HepG2 (cell line): ENCODE measurements at regions not wholly inside any gene's neighbourhood (a gene's known extent, or its start where the extent isn't known, plus 50 kb on each side); places are given as distances from the start of the nearest gene placed in this dataset.

Experiments
- ATAC-seq: fragments of 200-7000 bp; cut with Tn5 transposase; 3 replicates; pipeline ENCODE4 v1.9.1; 2020; ENCODE audit warnings: mild to moderate bottlenecking, moderate library complexity
- BruUV-seq: library from RNA; stranded (reverse); fragments of 400-500 nt; replicated peaks from 2 replicates; lab custom pipeline; 2021; lab: Mats Ljungman, UMichigan
- CTCF ChIA-PET: fragments of 300-600 bp; formaldehyde crosslinking; extraction: SDS; loops from one replicate; lab custom pipeline; 2021; ENCODE audit warnings: low total read pairs, inconsistent platforms, low intra/inter-chr PET ratio; lab: Yijun Ruan, JAX
- POLR2A ChIA-PET: fragments of 350-600 bp; sonication (Branson Sonifier 250); formaldehyde crosslinking; loops from one replicate; lab custom pipeline; 2020; ENCODE audit warnings: antibody characterized with exemption, inconsistent platforms; lab: Yijun Ruan, JAX
- DNase-seq: peaks from one replicate; pipeline ENCODE4 v3.0.0-alpha.2; 2015; ENCODE audit warnings: low spot score
- FAIRE-seq: peaks from 3 replicates; lab custom pipeline; 2011; peaks lifted over from hg19 to GRCh38; lab: Jason Lieb, UNC
- H2AFZ ChIP-seq: one replicate; pipeline ENCODE4 v1.6.1; 2011; ENCODE audit warnings: low read length, inconsistent platforms
- H3K27ac ChIP-seq: fragments of 300-600 bp; 3 replicates; pipeline ENCODE4 v1.8.0; 2011; ENCODE audit warnings: mixed run types, mild to moderate bottlenecking, mixed read lengths, low read length, inconsistent platforms; ENCODE audit not compliant: insufficient read depth; ENCODE audit errors: extremely low read length
- H3K27me3 ChIP-seq, 2 experiments: fragments of 200-600 bp in 1 of 2; 2 replicates in 1 of 2; 3 replicates in 1 of 2; pipeline versions ENCODE4 v1.6.0 to v1.8.0; 2011; ENCODE audit warnings: low read length in 2 of 2, mild to moderate bottlenecking in 2 of 2, moderate library complexity in 2 of 2, inconsistent platforms in 1 of 2; ENCODE audit not compliant: insufficient read depth in 2 of 2, control insufficient read depth in 1 of 2
- H3K36me3 ChIP-seq, 2 experiments: fragments of 200-600 bp in 1 of 2; replicated peaks in 1 of 2; 2 replicates in 1 of 2; 3 replicates in 1 of 2; pipeline versions ENCODE4 v1.5.1 to v1.8.0; 2011; ENCODE audit warnings: low read length in 2 of 2, inconsistent platforms in 1 of 2; ENCODE audit not compliant: insufficient read depth in 2 of 2, control insufficient read depth in 1 of 2
- H3K4me1 ChIP-seq: 2 replicates; pipeline ENCODE4 v1.5.1; 2012; ENCODE audit warnings: low read length, inconsistent platforms; ENCODE audit not compliant: insufficient read depth
- H3K4me2 ChIP-seq: 2 replicates; pipeline ENCODE4 v1.6.0; 2011; ENCODE audit warnings: low read depth, low read length, inconsistent platforms
- H3K4me3 ChIP-seq, 3 experiments: fragments of 200-600 bp in 1 of 3; sonication (generic), shearing (Covaris generic) in 1 of 3; replicated peaks in 1 of 3; 2 replicates each; pipeline ENCODE4 v1.5.1; 2011 to 2016; ENCODE audit warnings: low read length in 3 of 3, inconsistent platforms in 2 of 3, low read depth in 2 of 3, mild to moderate bottlenecking in 2 of 3, control low read depth in 1 of 3, mixed read lengths in 1 of 3; ENCODE audit not compliant: insufficient read depth in 1 of 3
- H3K79me2 ChIP-seq: one replicate; pipeline ENCODE4 v1.6.1; 2011; ENCODE audit warnings: low read length, inconsistent platforms; ENCODE audit not compliant: insufficient read depth
- H3K9ac ChIP-seq: 2 replicates; pipeline ENCODE4 v1.6.0; 2011; ENCODE audit warnings: mild to moderate bottlenecking, low read depth, low read length, inconsistent platforms; ENCODE audit not compliant: insufficient read depth
- H3K9me3 ChIP-seq: 2 replicates; pipeline ENCODE4 v1.5.1; 2012; ENCODE audit warnings: mild to moderate bottlenecking, low read length
- H4K20me1 ChIP-seq: 2 replicates; pipeline ENCODE4 v1.6.0; 2011; ENCODE audit warnings: inconsistent platforms, mild to moderate bottlenecking, low read length, moderate library complexity; ENCODE audit not compliant: insufficient read depth
- FOSL2 ChIP-seq: sonication (generic); formaldehyde crosslinking; IDR thresholded peaks from 2 replicates; pipeline ENCODE4 v1.4.0; 2020; ENCODE audit warnings: missing genetic modification reagents
- MTA3 ChIP-seq: sonication (generic); formaldehyde crosslinking; IDR thresholded peaks from 2 replicates; pipeline ENCODE4 v1.4.0; 2020; ENCODE audit warnings: missing genetic modification reagents
- POGZ ChIP-seq: sonication (generic); formaldehyde crosslinking; IDR thresholded peaks from 2 replicates; pipeline ENCODE4 v1.4.0; 2020; ENCODE audit warnings: mild to moderate bottlenecking, missing genetic modification reagents
- SP2 ChIP-seq: sonication (generic); formaldehyde crosslinking; IDR thresholded peaks from 2 replicates; pipeline ENCODE4 v1.5.1; 2020; ENCODE audit warnings: mild to moderate bottlenecking, missing genetic modification reagents
- ZBTB39 ChIP-seq: sonication (generic); formaldehyde crosslinking; IDR thresholded peaks from 2 replicates; pipeline ENCODE4 v1.5.0; 2020; ENCODE audit warnings: missing genetic modification reagents
- ZNF10 ChIP-seq: sonication (generic); formaldehyde crosslinking; IDR thresholded peaks from 2 replicates; pipeline ENCODE4 v1.4.0; 2020; ENCODE audit warnings: mild to moderate bottlenecking, low read depth, missing genetic modification reagents, borderline replicate concordance
- ZNF704 ChIP-seq: sonication (generic); formaldehyde crosslinking; IDR thresholded peaks from 2 replicates; pipeline ENCODE4 v1.8.1; 2023; ENCODE audit warnings: mild to moderate bottlenecking, inconsistent platforms, moderate library complexity, missing genetic modification reagents, borderline replicate concordance
- WGBS: methylation state at CpG from one replicate; pipeline ENCODE4 v1.1.6; 2017; ENCODE audit warnings: low lambda C conversion rate; 5-methylcytosine and 5-hydroxymethylcytosine counted together
- in situ Hi-C: cut with HindIII; loops from 2 replicates; pipeline ENCODE4 v1.10.0; 2017; ENCODE audit warnings: low pct_unique_long_range_greater_than_20kb; ENCODE audit not compliant: extremely low pct_ligation_motif_present
- intact Hi-C: fragments of 100-400 bp; cut with micrococcal nuclease; formaldehyde crosslinking; loops from one replicate; pipeline ENCODE4 v1.10.0; 2022; ENCODE audit not compliant: unreplicated experiment

- no peak for FAIRE-seq
These were observed 420.6 kb upstream of the FAT3 start for GRCh38 chr11:91804042-91804441.

GRCh38 chr11:91802475-91802874, 422.1 kb upstream of the FAT3 start:
- no peaks in the 10 kb centered on the region for H4K20me1 ChIP-seq
- no peaks in the 10 kb centered on the region for H3K4me1 ChIP-seq
- ChIA-PET CTCF (no interaction called here), POLR2A (no interaction called here)
- H3K79me2 ChIP-seq = no peaks in the 10 kb centered on the region
- H3K9me3 ChIP-seq = no peaks in the 10 kb centered on the region; the same call in 1 of the 2 replicates
- WGBS = 7% methylated on average over 6 of the region's 6 CpGs
- intact Hi-C loops = no loop called here
- H2AFZ ChIP-seq = no peak overlapping the region
- H3K27me3 ChIP-seq = no peaks in the 10 kb centered on the region
- H3K9ac ChIP-seq = no peak overlapping the region
- no peak overlapping the region for H3K4me3 ChIP-seq
- H3K27ac ChIP-seq = no peak overlapping the region
- in situ Hi-C loops = no loop called here
- no peak for DNase-seq
- no peak for ATAC-seq
- H3K4me2 ChIP-seq = no peak overlapping the region
- no peaks in the 10 kb centered on the region for H3K36me3 ChIP-seq
- no peak for FAIRE-seq
- BruUV-seq = no TSS peak
- TF ChIP-seq ZNF704 (CRISPR knock-in tag) = no peak

More at GRCh38 chr11:91804042-91804441, 420.6 kb upstream of the FAT3 start:
- Histone ChIP-seq H3K4me3 (no peak overlapping the region), H3K4me1 (no peaks in the 10 kb centered on the region), H3K36me3 (no peaks in the 10 kb centered on the region), H3K27ac (no peak overlapping the region), H4K20me1 (no peaks in the 10 kb centered on the region), H3K9ac (no peak overlapping the region), H3K79me2 (no peaks in the 10 kb centered on the region), H3K27me3 (no peaks in the 10 kb centered on the region), H3K9me3 (peaks cover 5% of the 10 kb centered on the region; the same call in 1 of the 2 replicates), H2AFZ (no peak overlapping the region), H3K4me2 (no peak overlapping the region)
- no peak for ATAC-seq
- in situ Hi-C loops (no loop called here), intact Hi-C loops (no loop called here)
- 0% methylated on average over 1 of the region's 1 CpG for WGBS
- DNase-seq = no peak
- ChIA-PET CTCF (no interaction called here), POLR2A (no interaction called here)
- TF ChIP-seq SP2 (CRISPR knock-in tag) (no peak), FOSL2 (no peak), POGZ (CRISPR knock-in tag) (no peak), ZBTB39 (CRISPR knock-in tag) (no peak), MTA3 (no peak), ZNF10 (CRISPR knock-in tag) (no peak)
- BruUV-seq = no TSS peak
